OCI-LY1 (cell line): ENCODE measurements at regions not wholly inside any gene's neighbourhood (a gene's known extent, or its start where the extent isn't known, plus 50 kb on each side); places are given as distances from the start of the nearest gene placed in this dataset.

Source experiments
- EZH2 ChIP-seq: fragments of 200-600 bp; sonication (generic), shearing (Covaris generic); IDR thresholded peaks from 2 replicates; pipeline ENCODE4 v1.8.0; 2017; ENCODE audit warnings: borderline replicate concordance, mixed run types, mild to moderate bottlenecking, antibody characterized with exemption, low read length, moderate library complexity, mixed read lengths
- TF ChIP-seq, protein P1 (sequence below): fragments of 200-600 bp; sonication (generic), shearing (Covaris generic); IDR thresholded peaks from 2 replicates; pipeline ENCODE4 v1.5.1; 2017; ENCODE audit warnings: mild to moderate bottlenecking, antibody characterized with exemption, low read length, moderate library complexity, mixed read lengths

- TF ChIP-seq, protein P1, sequence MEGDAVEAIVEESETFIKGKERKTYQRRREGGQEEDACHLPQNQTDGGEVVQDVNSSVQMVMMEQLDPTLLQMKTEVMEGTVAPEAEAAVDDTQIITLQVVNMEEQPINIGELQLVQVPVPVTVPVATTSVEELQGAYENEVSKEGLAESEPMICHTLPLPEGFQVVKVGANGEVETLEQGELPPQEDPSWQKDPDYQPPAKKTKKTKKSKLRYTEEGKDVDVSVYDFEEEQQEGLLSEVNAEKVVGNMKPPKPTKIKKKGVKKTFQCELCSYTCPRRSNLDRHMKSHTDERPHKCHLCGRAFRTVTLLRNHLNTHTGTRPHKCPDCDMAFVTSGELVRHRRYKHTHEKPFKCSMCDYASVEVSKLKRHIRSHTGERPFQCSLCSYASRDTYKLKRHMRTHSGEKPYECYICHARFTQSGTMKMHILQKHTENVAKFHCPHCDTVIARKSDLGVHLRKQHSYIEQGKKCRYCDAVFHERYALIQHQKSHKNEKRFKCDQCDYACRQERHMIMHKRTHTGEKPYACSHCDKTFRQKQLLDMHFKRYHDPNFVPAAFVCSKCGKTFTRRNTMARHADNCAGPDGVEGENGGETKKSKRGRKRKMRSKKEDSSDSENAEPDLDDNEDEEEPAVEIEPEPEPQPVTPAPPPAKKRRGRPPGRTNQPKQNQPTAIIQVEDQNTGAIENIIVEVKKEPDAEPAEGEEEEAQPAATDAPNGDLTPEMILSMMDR = no peak
- TF ChIP-seq EZH2 = no peak
These were observed 121.0 kb downstream of the PCDH20 start for GRCh38 chr13:61294467-61295191.
